HG03139 (cell line): ENCODE measurements at regions not wholly inside any gene's neighbourhood (a gene's known extent, or its start where the extent isn't known, plus 50 kb on each side); places are given as distances from the start of the nearest gene placed in this dataset.
A peak's percentile ranks its signal among the peaks of the same experiment; 100 is the strongest.
"Not testable (repeated sequence)": the region's sequence is repeated elsewhere in the genome, so short reads cannot be mapped to it uniquely, and the experiment has no call there.

Experiments
- ATAC-seq: cut with Tn5 transposase; IDR thresholded peaks from one replicate; pipeline ENCODE4 v1.9.1; 2021; ENCODE audit not compliant: unreplicated experiment

DNA sequence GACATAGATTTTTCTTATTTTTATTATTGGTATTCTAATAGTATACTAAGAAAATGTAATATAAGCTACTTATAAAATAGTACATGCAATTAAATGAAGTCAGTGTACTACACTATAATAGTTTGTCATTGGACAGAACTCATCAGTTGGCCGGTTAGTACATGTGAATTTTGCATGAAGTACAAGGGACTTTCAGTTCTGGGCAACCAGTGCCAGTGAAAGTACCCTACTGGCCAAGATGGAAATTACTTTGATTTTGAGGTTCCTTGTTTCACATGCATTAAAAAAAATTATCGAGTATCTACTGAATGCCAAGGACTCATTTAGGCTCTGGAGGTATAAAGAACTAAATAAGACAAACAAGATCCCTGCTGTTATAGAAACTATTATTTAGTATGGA is 213.4 kb upstream of the ELL2 start:
- no peak for ATAC-seq

GRCh38 chr5:96173366-96173765 is 211.7 kb upstream of the ELL2 start:
- ATAC-seq: no peak

DNA sequence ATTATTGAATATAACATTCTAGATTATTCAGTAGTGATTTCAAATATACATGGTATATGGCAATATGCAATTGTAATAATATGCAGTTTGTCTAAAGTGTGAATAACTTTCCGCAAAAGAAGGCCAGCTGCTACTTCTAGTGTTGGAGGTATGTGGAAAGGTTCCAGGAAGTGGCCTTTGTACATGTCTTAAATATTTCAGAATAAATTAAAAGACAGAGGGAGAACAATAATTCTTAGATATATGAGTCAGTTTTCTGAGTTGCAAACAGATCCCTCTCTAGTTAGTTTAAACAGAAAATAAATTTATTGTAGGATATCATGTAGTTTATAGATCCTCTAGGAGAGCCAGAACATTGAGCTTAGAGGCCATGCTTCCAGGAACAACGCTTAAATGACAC is 210.8 kb upstream of the ELL2 start:
- ATAC-seq: no peak

- ATAC-seq: not testable (repeated sequence)
Measured at GRCh38 chr5:96171973-96172372, 210.3 kb upstream of the ELL2 start.

DNA sequence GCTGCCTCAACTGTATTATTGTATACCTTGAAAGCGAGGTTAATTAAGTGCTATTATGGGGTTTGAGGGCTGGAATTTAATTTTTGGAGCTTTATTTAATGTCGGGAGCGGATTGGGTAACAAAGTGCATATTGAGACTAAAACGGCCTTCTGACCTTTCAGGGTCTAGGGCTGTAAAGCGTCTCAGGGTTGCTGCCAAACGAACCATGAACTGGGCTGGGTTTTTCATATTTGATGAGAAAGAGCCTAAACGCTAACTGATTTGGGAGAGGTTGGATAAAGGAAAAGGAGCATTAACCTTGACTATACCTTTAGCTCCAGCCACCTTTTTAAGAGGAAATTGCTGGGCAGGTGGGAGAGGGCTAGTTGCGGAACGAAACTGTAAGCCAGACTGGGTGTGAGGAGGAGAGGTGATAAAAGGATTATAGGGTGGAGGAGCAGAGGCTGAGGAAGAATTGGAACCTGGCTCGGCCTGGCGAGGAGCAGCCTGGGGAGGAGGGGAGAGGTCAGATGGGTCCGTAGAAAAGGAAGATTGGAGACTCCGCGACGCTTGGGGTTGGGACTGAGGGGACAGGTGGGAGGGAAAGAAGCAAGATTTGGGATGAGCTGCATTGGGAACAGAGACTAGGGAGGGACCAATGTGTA is 209.0 kb upstream of the ELL2 start:
- ATAC-seq: not testable (repeated sequence)

- not testable (repeated sequence) for ATAC-seq
Measured at GRCh38 chr5:96168833-96169232, 207.2 kb upstream of the ELL2 start.

- no peak for ATAC-seq
Measured at GRCh38 chr5:96159043-96159442, 197.4 kb upstream of the ELL2 start.

DNA sequence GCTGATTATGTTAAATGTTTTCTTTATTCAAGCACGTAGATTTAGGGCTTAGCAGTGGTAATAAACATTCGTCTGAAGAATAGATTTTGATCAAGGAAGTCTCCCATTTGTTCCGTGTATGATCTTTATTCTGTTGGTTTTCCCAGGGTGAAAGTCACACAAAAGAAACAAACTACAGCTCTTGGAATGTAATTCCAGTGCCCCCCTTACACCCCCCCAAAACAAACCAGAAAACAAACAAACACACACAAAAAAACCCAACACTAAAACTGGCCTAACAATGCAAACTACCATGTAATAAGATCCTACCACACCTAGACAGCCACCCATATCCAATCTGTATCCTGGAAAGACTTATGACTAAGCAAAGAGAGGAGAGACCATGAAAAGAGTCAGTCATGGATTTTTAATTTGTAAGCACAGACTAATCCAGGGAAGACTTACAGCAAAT is 196.2 kb upstream of the ELL2 start:
- no peak for ATAC-seq

- ATAC-seq: no peak
Measured at GRCh38 chr5:96157077-96157780, 195.6 kb upstream of the ELL2 start.

DNA sequence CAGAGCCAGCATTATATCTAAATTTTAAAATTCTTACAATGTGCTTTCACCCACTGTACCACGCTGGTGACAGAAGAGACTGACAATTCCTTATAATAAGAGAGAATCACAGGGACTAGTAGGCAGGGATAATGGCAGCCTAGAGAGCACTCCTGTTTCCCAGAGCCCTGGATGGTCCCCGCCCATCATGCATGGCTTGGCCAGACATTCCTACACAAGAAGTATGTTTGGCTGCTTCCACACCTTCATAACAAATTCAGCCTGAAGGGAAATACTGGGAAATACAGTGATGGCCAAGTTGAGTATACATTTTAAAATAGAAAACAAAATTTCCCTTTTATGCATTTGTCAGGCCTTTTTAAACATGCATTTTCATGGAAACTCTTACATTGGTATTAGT is 193.5 kb upstream of the ELL2 start:
- ATAC-seq: no peak

DNA sequence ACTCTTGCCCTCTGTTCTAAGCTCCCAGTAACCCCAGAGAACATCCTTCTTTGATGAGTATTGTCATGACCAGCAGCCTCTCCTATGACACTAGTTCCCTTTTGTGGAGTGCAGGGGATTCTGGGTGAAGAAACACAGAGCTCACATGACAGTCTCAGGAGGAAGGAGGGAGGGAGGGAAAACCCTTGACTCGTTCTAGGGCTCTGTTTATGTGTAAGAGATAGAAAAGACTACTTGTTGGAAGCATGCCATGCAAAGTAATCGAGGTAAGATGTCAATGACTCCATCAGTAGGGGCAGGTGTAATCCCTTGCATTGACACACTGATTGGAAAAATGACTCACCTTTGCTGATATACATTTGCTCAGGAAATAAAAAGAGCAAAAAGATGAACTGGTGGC is 190.2 kb upstream of the ELL2 start:
- no peak for ATAC-seq

GRCh38 chr5:96150007-96150406 is 188.4 kb upstream of the ELL2 start:
- ATAC-seq: no peak

DNA sequence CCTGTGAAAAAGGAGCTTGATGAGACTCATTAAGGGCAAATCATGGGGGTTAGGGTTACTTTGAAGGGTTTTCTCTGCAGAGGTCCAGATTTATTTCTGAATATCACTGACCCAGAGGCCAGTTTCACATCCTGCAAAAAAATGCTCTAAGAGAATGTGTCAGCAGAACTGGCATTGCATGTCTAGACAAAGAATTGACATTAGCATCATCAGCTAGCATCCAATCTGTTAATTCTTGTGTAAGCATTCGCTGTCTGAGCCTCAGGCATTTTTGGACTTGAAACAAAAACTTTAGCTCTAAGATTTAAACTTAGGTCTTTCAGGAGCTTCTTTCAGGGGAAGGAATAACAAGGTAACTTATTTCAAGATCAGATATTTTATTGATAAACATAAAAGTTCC is 187.9 kb upstream of the ELL2 start:
- no peak for ATAC-seq

- ATAC-seq: no peak
Measured at GRCh38 chr5:96149021-96149420, 187.4 kb upstream of the ELL2 start.

DNA sequence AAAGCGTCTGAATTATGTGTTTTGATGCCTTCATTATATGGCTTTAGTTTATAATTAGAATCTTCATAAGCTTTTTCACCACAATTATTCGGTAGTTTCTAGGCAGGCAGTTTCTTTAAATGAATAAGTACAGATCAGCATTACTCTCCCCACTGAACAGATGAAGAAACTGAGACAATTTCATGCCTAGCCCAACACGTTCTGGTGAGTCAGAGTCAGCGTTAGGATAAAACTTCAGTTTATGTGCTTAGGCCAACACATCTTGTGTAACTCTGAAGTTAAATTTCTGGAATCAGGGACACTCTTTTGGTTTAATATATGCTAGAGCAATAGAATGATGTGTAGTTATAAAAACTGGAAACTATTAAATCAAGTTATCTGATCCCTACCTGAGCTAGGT is 186.7 kb upstream of the ELL2 start:
- ATAC-seq: no peak

DNA sequence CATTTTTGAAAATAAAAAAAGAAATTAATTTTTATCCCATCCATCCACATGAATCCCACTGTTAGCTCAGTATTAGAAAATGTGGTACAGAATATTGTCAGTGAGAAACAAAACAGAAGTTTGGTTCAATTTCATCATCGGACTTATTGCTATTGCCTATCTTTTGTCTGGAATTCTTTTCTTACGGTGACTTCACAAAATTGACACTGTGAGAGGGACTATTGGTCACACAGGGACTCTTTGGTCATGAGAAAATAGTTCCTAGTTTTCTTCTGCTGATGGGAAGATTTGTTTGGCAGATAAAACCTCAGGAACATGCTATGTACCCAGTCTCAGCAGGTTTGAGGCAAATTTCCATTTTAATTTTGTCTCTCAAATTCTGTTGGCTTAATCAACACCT is 186.2 kb upstream of the ELL2 start:
- ATAC-seq: no peak

DNA sequence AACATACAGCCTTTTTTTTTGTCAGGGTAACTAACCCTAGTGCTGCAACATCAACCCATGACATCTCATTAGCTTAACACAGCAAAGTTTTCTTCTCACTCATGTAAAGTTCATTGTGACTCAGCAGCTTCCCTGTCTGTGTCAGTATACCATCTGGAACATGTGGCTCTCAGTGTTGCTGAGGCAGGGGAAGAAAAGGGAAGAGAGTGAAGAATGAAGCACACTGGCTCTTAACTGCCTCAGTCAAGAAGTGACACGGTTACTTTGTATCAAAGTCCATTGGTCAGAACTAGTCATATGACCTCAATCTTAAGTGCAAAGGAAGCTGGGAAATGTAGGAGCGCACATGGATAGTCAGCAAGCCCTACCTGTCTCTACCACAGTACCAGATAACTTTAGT is 185.0 kb upstream of the ELL2 start:
- peak; percentile 58 for ATAC-seq

GRCh38 chr5:96144289-96144688 is 182.6 kb upstream of the ELL2 start:
- no peak for ATAC-seq

GRCh38 chr5:96143450-96143849 is 181.8 kb upstream of the ELL2 start:
- ATAC-seq: no peak

GRCh38 chr5:96142786-96143434 is 181.3 kb upstream of the ELL2 start:
- no peak for ATAC-seq

GRCh38 chr5:96142184-96142781 is 180.6 kb upstream of the ELL2 start:
- no peak for ATAC-seq

- ATAC-seq: no peak
Measured at GRCh38 chr5:96141749-96142148, 180.1 kb upstream of the ELL2 start.
